ENCODE measurements at regions not wholly inside any gene's neighbourhood (a gene's known extent, or its start where the extent isn't known, plus 50 kb on each side); places are given as distances from the start of the nearest gene placed in this dataset.

DNA sequence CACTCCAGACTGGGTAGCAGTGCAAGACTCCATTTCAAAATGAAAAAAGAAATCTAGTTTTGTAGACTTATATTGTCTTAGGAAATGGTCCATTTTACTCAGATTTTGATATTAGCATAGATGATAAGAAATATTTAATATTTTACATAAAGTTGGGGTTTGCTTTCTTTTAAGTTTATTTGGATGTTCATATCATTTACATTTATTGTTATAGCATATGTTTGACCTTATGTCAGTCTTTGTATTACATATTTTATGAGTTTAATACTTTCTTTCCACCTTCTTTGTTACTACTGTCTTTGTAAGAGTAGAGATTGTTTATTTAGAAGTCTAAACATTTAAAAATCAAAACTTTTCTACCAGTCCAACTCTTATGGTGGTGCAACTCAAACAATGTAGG lies 162.7 kb upstream of the OTX2 start:
- TF ChIP-seq, protein P1, sequence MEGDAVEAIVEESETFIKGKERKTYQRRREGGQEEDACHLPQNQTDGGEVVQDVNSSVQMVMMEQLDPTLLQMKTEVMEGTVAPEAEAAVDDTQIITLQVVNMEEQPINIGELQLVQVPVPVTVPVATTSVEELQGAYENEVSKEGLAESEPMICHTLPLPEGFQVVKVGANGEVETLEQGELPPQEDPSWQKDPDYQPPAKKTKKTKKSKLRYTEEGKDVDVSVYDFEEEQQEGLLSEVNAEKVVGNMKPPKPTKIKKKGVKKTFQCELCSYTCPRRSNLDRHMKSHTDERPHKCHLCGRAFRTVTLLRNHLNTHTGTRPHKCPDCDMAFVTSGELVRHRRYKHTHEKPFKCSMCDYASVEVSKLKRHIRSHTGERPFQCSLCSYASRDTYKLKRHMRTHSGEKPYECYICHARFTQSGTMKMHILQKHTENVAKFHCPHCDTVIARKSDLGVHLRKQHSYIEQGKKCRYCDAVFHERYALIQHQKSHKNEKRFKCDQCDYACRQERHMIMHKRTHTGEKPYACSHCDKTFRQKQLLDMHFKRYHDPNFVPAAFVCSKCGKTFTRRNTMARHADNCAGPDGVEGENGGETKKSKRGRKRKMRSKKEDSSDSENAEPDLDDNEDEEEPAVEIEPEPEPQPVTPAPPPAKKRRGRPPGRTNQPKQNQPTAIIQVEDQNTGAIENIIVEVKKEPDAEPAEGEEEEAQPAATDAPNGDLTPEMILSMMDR (conservative IDR thresholded peaks at IDR 0.05; ENCODE audit: low read depth, low read length), result no peak
- no peak for DNase-seq (ENCODE audit: low read depth)
- H3K4me3 ChIP-seq (ENCODE audit: low read depth, low read length), result no peak overlapping the region

DNA sequence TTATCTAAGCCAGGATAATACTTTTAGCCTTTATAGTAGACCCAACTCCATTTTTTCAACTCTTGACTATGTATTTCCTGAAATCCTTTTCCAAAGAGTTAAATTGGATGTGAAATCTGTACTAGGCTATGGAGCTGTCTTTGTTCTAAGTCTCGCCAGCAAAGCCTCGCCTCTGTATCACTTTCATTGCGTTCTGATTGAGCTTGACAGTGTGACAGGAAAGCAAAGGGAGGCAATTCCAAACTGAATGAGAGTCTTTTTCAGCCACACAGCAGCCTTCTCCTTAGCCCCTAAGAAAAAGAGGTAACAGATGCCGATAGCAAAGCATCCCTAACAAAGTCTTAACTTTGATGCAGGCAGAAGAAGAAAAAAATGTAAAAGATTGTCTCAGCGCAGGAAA lies 154.6 kb upstream of the OTX2 start:
- DNase-seq (ENCODE audit: low read depth), result no peak
- no peak overlapping the region for H3K4me3 ChIP-seq (ENCODE audit: low read depth, low read length)
- TF ChIP-seq, protein P1 (conservative IDR thresholded peaks at IDR 0.05; ENCODE audit: low read depth, low read length), result no peak

DNA sequence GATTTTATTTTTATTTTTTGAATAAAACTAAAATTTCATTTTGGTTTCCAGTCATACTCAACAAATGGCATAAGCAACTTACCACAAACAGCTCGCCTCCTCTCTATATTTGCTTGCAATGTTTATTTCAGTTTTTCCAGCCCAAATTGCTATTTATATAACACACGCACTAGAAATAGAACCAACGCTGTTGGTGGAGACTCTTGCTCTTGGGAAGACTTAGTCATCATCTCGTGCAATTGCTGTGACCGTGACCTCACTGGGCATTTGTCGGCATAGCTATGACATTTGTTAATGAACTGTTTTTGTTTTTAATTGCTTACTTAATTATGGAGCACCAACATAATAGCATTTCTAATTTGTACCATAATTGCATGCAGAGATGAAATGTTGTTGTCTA lies 153.1 kb upstream of the OTX2 start:
- TF ChIP-seq, protein P1 (conservative IDR thresholded peaks at IDR 0.05; ENCODE audit: low read depth, low read length), result no peak
- DNase-seq (ENCODE audit: low read depth), result no peak
- no peak overlapping the region for H3K4me3 ChIP-seq (ENCODE audit: low read depth, low read length)

DNA sequence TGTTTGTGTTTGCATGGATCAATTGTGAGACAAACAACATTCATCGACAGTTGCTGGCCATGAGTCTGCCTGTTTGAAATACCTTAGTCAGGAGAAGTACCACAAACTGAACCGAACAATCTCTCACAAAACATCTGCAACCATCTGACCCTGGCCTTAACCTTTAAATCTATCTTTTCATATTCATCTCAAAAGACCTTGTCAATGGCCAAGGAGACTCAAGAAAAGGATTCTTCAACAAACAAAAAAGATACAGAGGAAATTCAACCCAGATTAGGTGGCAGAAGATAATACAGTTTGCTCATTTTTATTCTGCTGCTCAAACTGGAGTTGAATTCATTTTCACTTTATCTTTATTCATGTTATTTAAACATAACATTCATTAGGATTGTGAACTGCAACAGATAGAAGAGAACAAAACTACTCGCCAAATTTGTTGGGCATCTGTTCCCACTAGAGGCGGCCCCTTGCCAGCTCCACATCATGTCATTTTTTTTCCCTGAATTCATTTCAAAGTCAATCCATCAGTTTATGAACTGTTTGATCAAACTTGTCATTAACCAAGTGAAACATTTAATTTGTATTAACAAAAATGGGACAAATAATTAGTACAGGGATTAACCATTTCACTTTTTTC lies 152.3 kb upstream of the OTX2 start:
- no peak for DNase-seq (ENCODE audit: low read depth)
- TF ChIP-seq, protein P1 (conservative IDR thresholded peaks at IDR 0.05; ENCODE audit: low read depth, low read length), result no peak
- H3K4me3 ChIP-seq (ENCODE audit: low read depth, low read length), result no peak overlapping the region

DNA sequence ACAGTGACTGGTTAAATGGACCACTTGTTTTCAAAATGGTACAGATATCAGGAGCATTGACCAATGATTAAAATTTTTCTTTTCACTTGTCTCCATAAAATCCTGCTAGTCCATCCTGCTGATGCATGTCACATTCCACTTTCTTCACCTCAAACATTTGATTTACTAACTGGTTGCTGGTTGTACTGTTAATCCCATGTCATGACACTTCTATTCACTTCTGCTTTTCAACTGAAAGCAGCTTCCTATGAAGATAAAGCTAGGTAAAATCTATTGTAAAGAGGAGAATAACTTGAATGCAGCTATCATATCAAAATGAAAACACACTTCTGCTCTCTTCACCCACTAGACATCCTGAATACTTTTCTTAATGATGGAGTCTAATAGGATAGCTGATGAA lies 149.6 kb upstream of the OTX2 start:
- no peak overlapping the region for H3K4me3 ChIP-seq (ENCODE audit: low read depth, low read length)
- DNase-seq (ENCODE audit: low read depth), result no peak
- TF ChIP-seq, protein P1 (conservative IDR thresholded peaks at IDR 0.05; ENCODE audit: low read depth, low read length), result no peak

DNA sequence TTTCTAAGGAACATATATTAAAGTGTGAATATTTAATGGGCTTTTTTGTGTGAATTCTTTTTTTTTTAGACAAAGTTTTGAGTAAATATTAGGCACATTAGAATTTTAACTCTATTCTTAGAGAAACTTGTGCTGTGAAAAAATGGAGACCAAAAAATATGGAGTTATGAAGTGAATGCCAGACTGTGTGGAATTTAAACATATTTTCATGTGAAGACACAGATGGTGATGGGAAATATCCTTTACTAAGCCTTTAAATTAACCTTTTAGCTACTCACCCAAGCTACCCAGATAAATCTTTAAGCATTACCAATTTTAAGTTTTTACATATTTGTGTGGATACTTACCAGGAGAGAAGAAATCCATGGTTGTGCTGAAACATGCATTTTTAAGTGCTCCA lies 148.8 kb upstream of the OTX2 start:
- DNase-seq (ENCODE audit: low read depth), result no peak
- no peak overlapping the region for H3K4me3 ChIP-seq (ENCODE audit: low read depth, low read length)
- TF ChIP-seq, protein P1 (conservative IDR thresholded peaks at IDR 0.05; ENCODE audit: low read depth, low read length), result no peak

DNA sequence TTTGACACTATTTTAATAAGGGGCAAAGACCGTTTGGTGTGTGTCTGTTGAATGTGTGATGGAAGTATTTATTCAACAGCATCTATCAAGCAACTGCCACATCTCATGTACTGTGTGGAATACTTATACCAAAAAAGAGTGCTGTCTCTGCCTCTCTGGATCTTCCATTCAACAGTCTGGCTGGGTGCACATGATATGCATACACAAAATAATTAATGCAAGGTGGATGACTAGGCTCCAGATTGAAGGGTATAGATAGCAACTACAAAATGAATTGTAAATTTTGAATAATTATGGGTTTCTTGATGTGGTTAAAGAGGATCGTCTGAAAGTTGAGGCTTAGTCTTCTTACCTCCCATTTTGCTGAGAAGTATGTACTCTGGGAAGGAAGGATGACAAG lies 145.9 kb upstream of the OTX2 start:
- TF ChIP-seq, protein P1 (conservative IDR thresholded peaks at IDR 0.05; ENCODE audit: low read depth, low read length), result no peak
- DNase-seq (ENCODE audit: low read depth), result no peak
- H3K4me3 ChIP-seq (ENCODE audit: low read depth, low read length), result no peak overlapping the region

Measured in choroid plexus epithelial cell (primary cell).